ENCODE measurements at regions not wholly inside any gene's neighbourhood (a gene's known extent, or its start where the extent isn't known, plus 50 kb on each side); places are given as distances from the start of the nearest gene placed in this dataset.

GRCh38 chr4:12787261-12787660 is 696.9 kb downstream of the RAB28 start:
- no peak for TF ChIP-seq EZH2 (IDR thresholded peaks at IDR 0.05)
- no peak for TF ChIP-seq POLR2AphosphoS5 (IDR thresholded peaks at IDR 0.05; ENCODE audit: borderline replicate concordance, low read depth, low read length)
